GM19035 (cell line): ENCODE measurements at regions not wholly inside any gene's neighbourhood (a gene's known extent, or its start where the extent isn't known, plus 50 kb on each side); places are given as distances from the start of the nearest gene placed in this dataset.
"Not testable (repeated sequence)": the region's sequence is repeated elsewhere in the genome, so short reads cannot be mapped to it uniquely, and the experiment has no call there.

ENCODE experiments used
- ATAC-seq: cut with Tn5 transposase; IDR thresholded peaks from one replicate; pipeline ENCODE4 v1.9.1; 2021; ENCODE audit not compliant: unreplicated experiment

GRCh38 chr16:52113533-52114183, 433.3 kb downstream of the TOX3 start:
- ATAC-seq = no peak

GRCh38 chr16:52104993-52105392, 441.9 kb downstream of the TOX3 start:
- not testable (repeated sequence) for ATAC-seq

GRCh38 chr16:52103791-52104190, 443.2 kb downstream of the TOX3 start:
- ATAC-seq = no peak

- ATAC-seq = no peak
These were observed 445.7 kb downstream of the TOX3 start for GRCh38 chr16:52101246-52101645.

- ATAC-seq = no peak
These were observed 447.6 kb downstream of the TOX3 start for GRCh38 chr16:52099382-52099781.

- ATAC-seq = no peak
These were observed 451.5 kb downstream of the TOX3 start for GRCh38 chr16:52095471-52095870.

GRCh38 chr16:52092126-52092525, 454.8 kb downstream of the TOX3 start:
- no peak for ATAC-seq

GRCh38 chr16:52090080-52090479, 456.9 kb downstream of the TOX3 start:
- ATAC-seq = no peak

- no peak for ATAC-seq
These were observed 457.5 kb downstream of the TOX3 start for GRCh38 chr16:52089476-52089875.

- ATAC-seq = no peak
These were observed 460.0 kb downstream of the TOX3 start for GRCh38 chr16:52086901-52087300.

GRCh38 chr16:52078716-52079655, 468.0 kb downstream of the TOX3 start:
- no peak for ATAC-seq

GRCh38 chr16:52077607-52078006, 469.3 kb downstream of the TOX3 start:
- ATAC-seq = no peak

GRCh38 chr16:52076801-52077201, 470.1 kb downstream of the TOX3 start:
- no peak for ATAC-seq

- no peak for ATAC-seq
These were observed 470.6 kb downstream of the TOX3 start for GRCh38 chr16:52076332-52076731.

GRCh38 chr16:52074133-52074532, 472.8 kb downstream of the TOX3 start:
- ATAC-seq = no peak

GRCh38 chr16:52073024-52073423, 473.9 kb downstream of the TOX3 start:
- ATAC-seq = no peak

GRCh38 chr16:52071101-52071500, 475.8 kb downstream of the TOX3 start:
- no peak for ATAC-seq

GRCh38 chr16:52070341-52071057, 476.4 kb downstream of the TOX3 start:
- no peak for ATAC-seq

GRCh38 chr16:52069866-52070265, 477.1 kb downstream of the TOX3 start:
- no peak for ATAC-seq

GRCh38 chr16:52068447-52069074, 478.4 kb downstream of the TOX3 start:
- ATAC-seq = no peak

- no peak for ATAC-seq
These were observed 480.0 kb downstream of the TOX3 start for GRCh38 chr16:52066962-52067361.
